ENCODE measurements at regions not wholly inside any gene's neighbourhood (a gene's known extent, or its start where the extent isn't known, plus 50 kb on each side); places are given as distances from the start of the nearest gene placed in this dataset.

GRCh38 chr15:95138604-95139270 is 907.4 kb downstream of the MCTP2 start:
- no peak overlapping the region for H3K27ac Mint-ChIP-seq (ENCODE audit: unreplicated experiment)
- no TSS peak for BruUV-seq (replicated peaks)
- intact Hi-C loops (cut with micrococcal nuclease; ENCODE audit: unreplicated experiment): no loop called here
- H3K36me3 Mint-ChIP-seq (ENCODE audit: insufficient read depth, unreplicated experiment): no peaks in the 10 kb centered on the region
- no peak overlapping the region for H3K4me3 Mint-ChIP-seq (ENCODE audit: low read depth, unreplicated experiment)
- no peak for DNase-seq
- no peaks in the 10 kb centered on the region for H3K27me3 Mint-ChIP-seq (ENCODE audit: unreplicated experiment)
- CTCF ChIA-PET: no interaction called here
- TF ChIP-seq CTCF (IDR thresholded peaks at IDR 0.05; ENCODE audit: unreplicated experiment): no peak
- H3K4me1 Mint-ChIP-seq (ENCODE audit: low read depth, unreplicated experiment): no peaks in the 10 kb centered on the region
- H3K9me3 Mint-ChIP-seq (ENCODE audit: low read depth, unreplicated experiment): peaks cover 4% of the 10 kb centered on the region

- H3K4me3 Mint-ChIP-seq (ENCODE audit: low read depth, unreplicated experiment): no peak overlapping the region
Observed at GRCh38 chr15:95141486-95141885, 910.1 kb downstream of the MCTP2 start.

GRCh38 chr15:95142531-95142930 is 911.2 kb downstream of the MCTP2 start:
- no TSS peak for BruUV-seq (replicated peaks)
- H3K4me1 Mint-ChIP-seq (ENCODE audit: low read depth, unreplicated experiment): no peaks in the 10 kb centered on the region
- no peak overlapping the region for H3K4me3 Mint-ChIP-seq (ENCODE audit: low read depth, unreplicated experiment)
- H3K9me3 Mint-ChIP-seq (ENCODE audit: low read depth, unreplicated experiment): no peaks in the 10 kb centered on the region
- DNase-seq: no peak
- intact Hi-C loops (cut with micrococcal nuclease; ENCODE audit: unreplicated experiment): no loop called here
- H3K36me3 Mint-ChIP-seq (ENCODE audit: insufficient read depth, unreplicated experiment): no peaks in the 10 kb centered on the region
- TF ChIP-seq CTCF (IDR thresholded peaks at IDR 0.05; ENCODE audit: unreplicated experiment): no peak
- CTCF ChIA-PET: no interaction called here
- H3K27me3 Mint-ChIP-seq (ENCODE audit: unreplicated experiment): no peaks in the 10 kb centered on the region
- H3K27ac Mint-ChIP-seq (ENCODE audit: unreplicated experiment): no peak overlapping the region

More at GRCh38 chr15:95141486-95141885, 910.1 kb downstream of the MCTP2 start:
- TF ChIP-seq CTCF (IDR thresholded peaks at IDR 0.05; ENCODE audit: unreplicated experiment): no peak
- no peaks in the 10 kb centered on the region for H3K4me1 Mint-ChIP-seq (ENCODE audit: low read depth, unreplicated experiment)
- H3K27ac Mint-ChIP-seq (ENCODE audit: unreplicated experiment): no peak overlapping the region
- H3K9me3 Mint-ChIP-seq (ENCODE audit: low read depth, unreplicated experiment): peaks cover under 1% of the 10 kb centered on the region
- CTCF ChIA-PET: no interaction called here
- no peaks in the 10 kb centered on the region for H3K27me3 Mint-ChIP-seq (ENCODE audit: unreplicated experiment)
- intact Hi-C loops (cut with micrococcal nuclease; ENCODE audit: unreplicated experiment): no loop called here
- DNase-seq: no peak
- no TSS peak for BruUV-seq (replicated peaks)
- no peaks in the 10 kb centered on the region for H3K36me3 Mint-ChIP-seq (ENCODE audit: insufficient read depth, unreplicated experiment)

- no peak overlapping the region for H3K4me3 Mint-ChIP-seq (ENCODE audit: low read depth, unreplicated experiment)
- no peak for DNase-seq
- TF ChIP-seq CTCF (IDR thresholded peaks at IDR 0.05; ENCODE audit: unreplicated experiment): no peak
- H3K27me3 Mint-ChIP-seq (ENCODE audit: unreplicated experiment): no peaks in the 10 kb centered on the region
- no peak overlapping the region for H3K27ac Mint-ChIP-seq (ENCODE audit: unreplicated experiment)
- no peaks in the 10 kb centered on the region for H3K4me1 Mint-ChIP-seq (ENCODE audit: low read depth, unreplicated experiment)
- CTCF ChIA-PET: no interaction called here
- no TSS peak for BruUV-seq (replicated peaks)
- intact Hi-C loops (cut with micrococcal nuclease; ENCODE audit: unreplicated experiment): no loop called here
- no peaks in the 10 kb centered on the region for H3K9me3 Mint-ChIP-seq (ENCODE audit: low read depth, unreplicated experiment)
- H3K36me3 Mint-ChIP-seq (ENCODE audit: insufficient read depth, unreplicated experiment): no peaks in the 10 kb centered on the region
Observed at GRCh38 chr15:95146481-95146880, 915.1 kb downstream of the MCTP2 start.

All from Calu3 (cell line).